Daoy (cell line): ENCODE measurements at regions not wholly inside any gene's neighbourhood (a gene's known extent, or its start where the extent isn't known, plus 50 kb on each side); places are given as distances from the start of the nearest gene placed in this dataset.
A peak's percentile ranks its signal among the peaks of the same experiment; 100 is the strongest.
"Not testable (repeated sequence)": the region's sequence is repeated elsewhere in the genome, so short reads cannot be mapped to it uniquely, and the experiment has no call there.

Experiments used
- DNase-seq: peaks from one replicate; pipeline ENCODE4 v3.0.0-alpha.2; 2015; ENCODE audit warnings: low read depth

GRCh38 chrX:131595120-131595519 lies 51.2 kb downstream of the OR13H1 start:
- DNase-seq, result peak; percentile 20

- no peak for DNase-seq
Observed at GRCh38 chrX:131607792-131608369, 64.0 kb downstream of the OR13H1 start.

- no peak for DNase-seq
Observed at GRCh38 chrX:131609480-131609879, 65.6 kb downstream of the OR13H1 start.

- DNase-seq, result no peak
Observed at GRCh38 chrX:131613260-131613659, 69.4 kb downstream of the OR13H1 start.

DNA sequence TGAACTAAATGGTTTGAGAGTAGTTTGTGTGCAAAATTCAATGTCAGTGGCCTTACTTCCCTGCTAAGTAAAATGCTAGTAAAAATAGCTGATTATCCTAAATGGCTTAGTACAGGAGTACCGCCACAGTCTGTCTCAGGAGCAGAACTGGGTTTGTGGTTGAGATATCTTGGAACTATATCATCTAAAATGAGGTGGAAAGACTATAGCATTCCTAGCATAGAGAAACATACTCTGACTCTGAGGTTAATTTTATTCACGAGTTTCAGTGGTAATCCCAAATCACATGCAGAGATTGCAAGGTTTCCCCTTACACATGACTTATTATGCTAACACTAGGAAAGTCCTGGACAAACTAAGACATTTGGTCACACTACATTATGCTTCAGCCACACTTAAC lies 70.4 kb downstream of the OR13H1 start:
- DNase-seq, result no peak

- peak; percentile 67 for DNase-seq
Observed at GRCh38 chrX:131617182-131617581, 73.3 kb downstream of the OR13H1 start.

DNA sequence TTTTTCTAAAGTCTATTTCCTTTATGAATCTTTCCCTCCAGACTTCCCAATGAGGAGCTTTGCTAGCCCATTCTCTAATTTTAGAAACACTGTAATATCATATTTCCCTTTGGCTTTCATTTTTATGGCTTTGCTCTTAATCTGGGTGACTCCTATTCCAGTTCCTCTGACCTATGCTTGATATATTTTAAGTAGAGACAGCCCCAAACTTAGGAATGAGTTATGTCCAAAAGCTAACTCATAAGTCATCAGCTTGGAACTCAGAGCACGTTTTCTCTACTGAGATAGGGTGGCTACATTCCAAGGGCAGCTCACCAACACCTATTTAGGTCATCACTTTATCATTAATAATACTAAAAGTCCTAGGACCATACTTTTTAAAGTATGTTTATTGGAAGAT lies 77.8 kb downstream of the OR13H1 start:
- no peak for DNase-seq

DNA sequence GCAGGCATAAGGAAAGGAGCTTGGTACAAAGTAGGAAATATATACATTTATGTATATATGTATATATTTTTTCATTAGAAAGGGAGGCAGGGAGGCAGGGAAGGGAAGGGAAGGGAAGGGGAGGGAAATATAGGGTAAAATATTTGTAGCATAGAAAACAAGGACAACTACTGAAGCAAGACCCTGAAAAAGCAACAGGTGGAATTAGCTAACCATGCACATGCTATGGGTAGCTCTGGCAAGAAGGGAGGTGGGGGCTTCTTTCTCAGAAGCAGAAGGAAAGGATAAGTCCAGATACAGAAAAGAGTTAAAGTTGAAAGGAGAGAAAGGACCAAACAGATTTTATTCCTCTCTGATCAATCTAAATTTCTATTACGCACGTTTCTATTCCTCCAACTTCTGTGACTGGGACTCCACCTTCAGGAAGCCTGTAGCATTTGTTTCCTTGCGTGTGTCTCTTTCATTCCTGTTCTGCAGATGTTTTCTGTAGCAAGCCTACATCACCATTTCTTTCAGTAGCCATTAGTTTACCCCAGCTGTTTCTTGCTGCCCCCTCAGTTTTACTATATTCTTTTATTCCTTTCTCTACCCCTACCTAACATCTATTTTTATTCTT lies 82.9 kb downstream of the OR13H1 start:
- DNase-seq, result peak; percentile 21

GRCh38 chrX:131630534-131630933 lies 86.7 kb downstream of the OR13H1 start:
- DNase-seq, result no peak

DNA sequence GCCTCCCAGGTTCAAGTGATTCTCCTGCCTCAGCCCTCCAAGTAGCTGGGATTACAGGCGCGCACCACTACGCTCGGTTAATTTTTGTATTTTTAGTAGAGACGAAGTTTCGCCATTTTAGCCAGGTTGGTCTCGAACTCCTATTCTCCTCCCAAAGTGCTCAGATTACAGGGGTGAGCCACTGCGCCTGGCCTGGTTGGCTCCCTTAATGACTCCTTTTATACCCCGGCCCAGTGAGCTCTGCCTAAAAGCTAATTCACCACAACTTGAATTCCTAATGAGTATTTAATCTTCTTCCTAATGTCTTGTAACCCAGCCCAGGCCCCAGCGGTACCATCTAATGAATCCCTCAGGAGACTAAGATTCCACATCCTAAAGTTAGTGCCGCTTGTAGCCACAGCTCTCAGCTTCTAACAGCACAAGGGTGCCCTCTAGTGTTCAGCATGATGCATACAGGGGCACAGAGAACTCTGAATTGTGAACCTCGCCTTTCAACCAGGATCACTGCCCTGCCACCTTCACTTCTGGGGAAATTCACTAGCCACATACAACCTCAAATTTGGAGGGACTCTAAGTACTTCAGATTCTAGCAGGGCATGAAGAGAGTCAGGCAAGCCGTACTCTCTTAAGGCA lies 89.5 kb downstream of the OR13H1 start:
- DNase-seq, result peak; percentile 56

DNA sequence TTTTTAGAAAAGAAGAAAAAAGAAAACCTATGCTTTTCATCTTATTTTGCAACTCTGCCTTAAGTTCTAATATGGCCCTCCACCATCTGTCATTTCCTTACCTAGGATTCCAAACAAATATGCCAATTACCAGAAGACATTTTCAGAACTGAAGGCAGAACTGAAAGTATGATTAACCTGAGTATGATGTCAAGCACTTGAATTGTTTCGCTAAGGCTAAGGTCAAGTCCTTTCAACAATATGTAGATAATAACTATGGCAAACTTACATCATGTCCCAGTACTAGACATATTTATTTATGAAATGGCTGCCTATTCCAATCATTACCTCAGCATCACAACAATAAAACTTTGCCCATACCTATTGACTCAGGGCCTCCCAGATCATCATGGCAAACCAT lies 91.0 kb downstream of the OR13H1 start:
- DNase-seq, result no peak

DNA sequence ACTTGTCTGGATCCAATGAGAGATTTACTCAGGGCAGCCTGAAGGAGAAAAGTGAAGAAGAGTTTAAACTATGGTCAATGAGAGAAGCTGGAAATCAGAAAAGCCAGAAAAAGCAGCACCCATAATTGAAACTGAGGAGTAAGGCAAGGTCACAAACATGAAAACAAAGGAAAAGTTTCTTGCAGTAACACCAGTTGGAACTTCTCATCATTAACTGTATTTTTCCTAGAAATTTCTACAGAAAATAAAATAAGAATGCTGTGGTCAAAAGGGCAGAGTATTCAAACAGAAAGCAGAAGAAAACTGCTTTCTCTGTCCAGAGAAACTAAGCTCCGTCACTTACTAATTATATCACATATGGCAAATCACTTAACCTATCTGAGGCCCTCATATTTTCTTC lies 102.2 kb downstream of the OR13H1 start:
- no peak for DNase-seq

DNA sequence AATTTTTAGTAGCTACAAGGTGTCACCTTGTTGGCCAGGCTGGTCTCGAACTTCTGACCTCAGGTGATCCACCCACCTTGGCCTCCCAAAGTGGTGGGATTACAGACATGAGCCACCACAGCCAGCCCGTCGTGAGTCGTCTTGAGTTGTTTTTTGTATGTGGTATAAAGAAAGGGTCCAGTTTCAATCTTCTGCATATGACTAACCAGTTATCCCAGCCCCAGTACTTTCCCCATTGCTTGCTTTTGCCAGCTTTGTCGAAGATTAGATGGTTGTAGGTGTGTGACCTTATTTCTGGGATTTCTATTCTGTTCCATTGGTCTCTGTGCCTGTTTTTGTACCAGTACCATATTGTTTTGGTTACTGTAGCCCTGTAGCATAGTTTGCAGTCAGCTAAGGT lies 105.9 kb downstream of the OR13H1 start:
- DNase-seq, result peak; percentile 4

DNA sequence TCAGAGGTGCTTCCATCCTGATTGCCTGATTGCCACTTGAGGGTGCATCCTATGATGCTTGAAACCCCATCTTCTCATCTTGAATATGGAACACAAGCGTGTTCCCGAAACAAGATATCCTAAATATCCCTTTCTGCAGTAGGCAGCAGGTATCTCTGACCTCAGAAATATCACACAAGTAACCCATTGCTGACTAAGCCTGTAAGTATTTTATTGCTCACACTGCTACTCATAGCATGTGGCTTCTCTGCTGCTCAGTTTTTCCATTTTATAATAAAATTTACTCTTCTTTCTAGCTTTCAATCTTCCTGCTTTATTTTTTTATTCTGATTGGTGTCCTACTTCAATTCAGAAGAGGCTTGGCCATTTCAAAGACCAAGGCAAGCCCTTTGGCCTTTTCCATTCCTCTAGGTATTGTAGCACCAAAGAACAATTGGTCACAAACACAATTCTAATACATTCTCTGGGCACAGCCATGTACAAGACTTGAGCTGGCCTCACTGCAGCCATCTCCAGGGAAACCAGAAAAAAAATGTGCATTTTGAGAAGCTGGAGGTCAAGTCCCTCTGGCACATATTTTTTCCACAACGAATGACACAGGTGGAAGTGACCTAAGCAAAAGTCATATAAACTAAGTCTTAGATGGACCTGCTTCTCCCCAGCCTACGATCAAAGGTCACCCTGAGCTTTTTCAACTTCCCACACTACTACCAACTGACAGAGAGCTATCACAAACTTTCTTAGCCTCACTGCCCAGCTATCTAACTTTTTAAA lies 107.0 kb downstream of the OR13H1 start:
- peak; percentile 18 for DNase-seq

- DNase-seq, result not testable (repeated sequence)
Observed at GRCh38 chrX:131663726-131664125, 119.9 kb downstream of the OR13H1 start.

DNA sequence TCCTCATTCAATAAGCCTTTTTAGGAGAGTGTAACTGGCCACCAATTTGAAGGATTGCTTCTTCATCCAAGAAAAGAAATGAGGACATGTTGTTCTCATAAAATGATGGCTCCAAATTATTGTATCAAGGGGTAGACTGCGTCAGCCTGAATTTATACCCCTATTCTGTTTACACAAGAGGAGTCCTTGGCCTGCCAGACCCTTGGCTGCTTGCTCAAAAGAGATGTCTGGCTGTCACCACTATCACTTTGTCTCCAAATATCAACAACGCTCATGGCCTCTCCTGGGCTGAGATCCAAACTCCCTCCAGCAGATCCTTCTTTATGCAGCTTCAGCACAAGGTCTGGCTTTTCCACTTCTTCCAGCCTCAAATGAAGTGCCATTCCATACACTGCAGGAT lies 127.9 kb downstream of the OR13H1 start:
- DNase-seq, result no peak

DNA sequence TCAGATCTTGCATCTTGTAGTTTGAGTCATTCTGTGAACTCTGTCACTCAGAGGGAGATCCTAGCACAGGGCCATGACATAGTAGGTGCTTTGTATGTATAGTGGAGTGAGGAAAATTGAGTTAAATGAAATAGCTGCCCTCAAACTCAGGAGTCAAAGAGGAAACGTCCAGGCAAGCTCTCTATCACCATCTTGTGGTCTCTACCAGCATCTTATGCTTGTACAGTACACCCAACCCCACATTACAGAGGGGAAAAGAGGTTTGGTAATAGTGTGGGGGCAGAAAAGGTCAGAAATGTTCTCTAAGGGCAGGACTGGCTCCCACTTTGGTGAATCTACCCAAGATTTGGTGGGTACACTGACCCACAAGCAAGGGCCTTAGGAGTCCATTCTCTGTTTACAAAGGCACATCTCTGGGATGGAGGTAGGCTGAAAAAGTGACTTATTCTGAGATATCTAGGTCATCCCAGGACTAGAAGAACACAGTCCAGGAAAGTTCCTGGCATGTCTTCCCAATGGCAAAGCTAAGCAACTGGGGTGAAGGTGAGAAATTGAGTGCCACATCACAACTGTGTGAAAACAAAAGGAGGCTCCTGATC lies 131.8 kb downstream of the OR13H1 start:
- peak; percentile 19 for DNase-seq

GRCh38 chrX:131677655-131678628 lies 134.1 kb downstream of the OR13H1 start:
- DNase-seq, result peak; percentile 34

- DNase-seq, result not testable (repeated sequence)
Observed at GRCh38 chrX:131682735-131683134, 138.9 kb downstream of the OR13H1 start.

DNA sequence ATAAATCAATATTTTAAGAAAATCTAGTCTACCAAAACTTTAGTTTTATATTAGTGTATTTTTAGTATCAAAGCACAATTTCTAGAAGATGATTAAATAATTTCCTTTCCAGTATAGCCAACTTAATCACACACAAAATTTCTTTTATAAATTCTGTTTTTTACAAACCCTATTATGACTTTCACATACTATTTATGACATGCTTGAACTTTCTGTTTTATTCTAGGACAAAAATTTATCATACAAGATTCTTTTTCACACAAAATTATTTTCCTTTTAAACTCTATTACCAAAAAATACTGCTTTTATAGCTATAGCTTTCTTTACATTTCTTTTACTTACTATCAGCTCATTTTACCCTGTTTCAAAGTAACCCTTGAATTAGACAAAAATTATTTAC lies 149.5 kb downstream of the OR13H1 start:
- no peak for DNase-seq

DNA sequence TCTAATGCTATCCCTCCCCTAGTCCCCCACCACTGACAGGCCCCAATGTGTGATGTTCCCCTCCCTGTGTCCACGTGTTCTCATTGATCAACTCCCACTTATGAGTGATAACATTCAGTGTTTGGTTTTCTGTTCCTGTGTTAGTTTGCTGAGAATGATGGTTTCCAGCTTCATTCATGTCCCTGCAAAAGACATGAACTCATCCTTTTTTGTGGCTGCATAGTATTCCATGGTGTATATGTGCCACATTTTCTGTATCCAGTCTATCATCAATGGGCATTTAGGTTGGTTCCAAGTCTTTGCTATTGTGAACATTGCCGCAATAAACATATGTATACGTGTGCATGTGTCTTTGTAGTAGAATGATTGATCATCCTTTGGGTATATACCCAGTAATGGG lies 153.1 kb downstream of the OR13H1 start:
- DNase-seq, result not testable (repeated sequence)
